SK-N-SH treated with all-trans-retinoic acid at 6 μM for 48 hours (cell line): ENCODE measurements at regions not wholly inside any gene's neighbourhood (a gene's known extent, or its start where the extent isn't known, plus 50 kb on each side); places are given as distances from the start of the nearest gene placed in this dataset.

ENCODE experiments used
- ARNTL ChIP-seq: fragments of 450-650 bp; formaldehyde crosslinking; IDR thresholded peaks from 2 replicates; pipeline ENCODE4 v1.5.0; 2020; ENCODE audit warnings: low read depth, mild to moderate bottlenecking, moderate library complexity, borderline replicate concordance
- OSR1 ChIP-seq: fragments of 250-450 bp; sonication (Bioruptor Pico); IDR thresholded peaks from 2 replicates; pipeline ENCODE4 v1.8.0; 2022; ENCODE audit warnings: moderate library complexity, mild to moderate bottlenecking, inconsistent platforms
- PATZ1 ChIP-seq: fragments of 250-450 bp; sonication (Bioruptor Pico); IDR thresholded peaks from 2 replicates; pipeline ENCODE4 v1.8.0; 2020; ENCODE audit warnings: mild to moderate bottlenecking, moderate library complexity, borderline replicate concordance
- PPARA ChIP-seq: fragments of 250-450 bp; sonication (Bioruptor Pico); IDR thresholded peaks from 2 replicates; pipeline ENCODE4 v1.5.0; 2020; ENCODE audit warnings: mild to moderate bottlenecking, borderline replicate concordance
- TOX ChIP-seq: fragments of 250-450 bp; sonication (Bioruptor Pico); IDR thresholded peaks from 2 replicates; pipeline ENCODE4 v1.8.0; 2021; ENCODE audit warnings: mild to moderate bottlenecking, moderate library complexity, borderline replicate concordance
- TSHZ2 ChIP-seq: fragments of 250-450 bp; sonication (Bioruptor Pico); IDR thresholded peaks from 2 replicates; pipeline ENCODE4 v1.5.0; 2020; ENCODE audit warnings: mild to moderate bottlenecking, moderate library complexity
- ZC3H10 ChIP-seq: fragments of 250-450 bp; sonication (Bioruptor Pico); IDR thresholded peaks from 2 replicates; pipeline ENCODE4 v1.5.1; 2021; ENCODE audit warnings: mild to moderate bottlenecking, moderate library complexity
- ZFP3 ChIP-seq: fragments of 250-450 bp; sonication (Bioruptor Pico); IDR thresholded peaks from 2 replicates; pipeline ENCODE4 v1.5.0; 2020; ENCODE audit warnings: mild to moderate bottlenecking, moderate library complexity
- ZFP30 ChIP-seq: fragments of 450-650 bp; formaldehyde crosslinking; IDR thresholded peaks from 2 replicates; pipeline ENCODE4 v1.5.0; 2022; ENCODE audit warnings: mild to moderate bottlenecking, moderate library complexity
- ZNF70 ChIP-seq: fragments of 450-650 bp; formaldehyde crosslinking; IDR thresholded peaks from 2 replicates; pipeline ENCODE4 v1.5.0; 2020; ENCODE audit warnings: mild to moderate bottlenecking, moderate library complexity

GRCh38 chr3:144264794-144265193 lies 293.2 kb downstream of the DIPK2A start:
- no peak for TF ChIP-seq TSHZ2 (CRISPR knock-in tag)
- no peak for TF ChIP-seq PATZ1 (CRISPR knock-in tag)
- TF ChIP-seq ZC3H10 (CRISPR knock-in tag): no peak
- no peak for TF ChIP-seq ARNTL
- no peak for TF ChIP-seq ZFP30 (CRISPR knock-in tag)
- no peak for TF ChIP-seq TOX (CRISPR knock-in tag)
- no peak for TF ChIP-seq PPARA
- no peak for TF ChIP-seq OSR1 (CRISPR knock-in tag)
- no peak for TF ChIP-seq ZFP3 (CRISPR knock-in tag)
- no peak for TF ChIP-seq ZNF70 (CRISPR knock-in tag)
